ENCODE measurements at regions not wholly inside any gene's neighbourhood (a gene's known extent, or its start where the extent isn't known, plus 50 kb on each side); places are given as distances from the start of the nearest gene placed in this dataset.

DNA sequence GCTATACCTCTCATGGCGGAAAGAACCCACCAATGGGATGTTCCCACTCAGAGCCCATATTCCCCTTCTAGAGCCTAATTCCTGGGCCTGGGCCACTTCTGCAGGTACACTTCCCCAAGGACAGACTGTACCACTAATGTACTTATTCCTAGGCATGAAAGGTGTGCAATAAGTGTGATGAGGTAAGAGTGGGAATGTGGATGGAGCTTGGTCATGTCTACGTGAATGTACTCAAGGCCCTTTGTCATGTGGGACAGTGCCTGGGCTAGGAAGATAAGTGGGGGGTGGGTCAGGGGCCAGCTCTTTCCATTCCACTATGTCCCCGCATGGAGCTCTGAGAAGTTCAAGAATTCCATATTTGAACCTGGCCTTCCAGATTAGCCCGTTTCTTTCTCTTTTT is 63.4 kb upstream of the FUT8 start:
- intact Hi-C loops (cut with DNase I; ENCODE audit: low total_unique reads), result no loop called here
- no peak for TF ChIP-seq CTCF (IDR thresholded peaks at IDR 0.05)
- TF ChIP-seq POLR2A (IDR thresholded peaks at IDR 0.05), result no peak
- DNase-seq (ENCODE audit: low spot score in 2 of 2), result no peak
- H3K4me3 ChIP-seq (ENCODE audit: low read depth, poor library complexity, severe bottlenecking), result no peak overlapping the region
- 87 to 95% methylated on average over 4 of the region's 4 CpGs for WGBS, 2 donors

DNA sequence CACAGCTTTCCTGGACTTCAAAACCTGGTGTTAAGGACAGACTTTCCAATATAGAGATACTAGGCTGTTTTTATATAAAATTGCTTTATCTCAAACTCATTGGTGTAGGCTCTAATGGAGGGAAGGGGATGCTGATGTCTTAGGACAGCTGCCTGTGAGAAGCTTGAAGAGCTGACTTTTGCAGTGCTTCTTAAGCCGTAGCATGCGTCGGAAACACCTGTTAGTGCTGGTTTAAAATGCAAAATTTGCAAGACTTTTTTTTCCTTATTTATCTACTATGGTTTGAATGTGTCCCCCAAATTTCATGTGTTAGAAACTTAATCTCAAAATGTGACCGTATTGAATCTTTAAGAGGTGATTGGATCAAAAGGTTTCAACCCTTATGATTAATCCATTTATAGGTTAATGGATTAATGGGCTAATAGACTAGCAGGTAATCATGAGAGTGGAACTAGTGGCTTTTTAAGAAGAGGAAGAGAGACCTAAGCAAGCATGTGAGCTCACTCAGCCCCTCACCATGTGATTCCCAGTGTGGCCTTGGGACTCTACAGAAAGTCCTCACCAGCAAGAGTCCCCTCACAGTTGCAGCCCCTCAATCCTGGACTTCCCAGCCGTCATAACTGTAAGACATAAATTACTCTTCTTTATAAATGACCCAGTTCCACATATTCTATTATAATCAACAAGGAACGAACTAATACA is 60.9 kb upstream of the FUT8 start:
- WGBS, 2 donors, result 90 to 91% methylated on average over 6 of the region's 6 CpGs
- DNase-seq (ENCODE audit: low spot score in 2 of 2), result peak in 1 of 2 donors; percentile 34
- no peak for TF ChIP-seq POLR2A (IDR thresholded peaks at IDR 0.05)
- no peak for TF ChIP-seq CTCF (IDR thresholded peaks at IDR 0.05)
- H3K4me3 ChIP-seq (ENCODE audit: low read depth, poor library complexity, severe bottlenecking), result no peak overlapping the region
- intact Hi-C loops (cut with DNase I; ENCODE audit: low total_unique reads), result no loop called here

- no peak overlapping the region for H3K4me3 ChIP-seq (ENCODE audit: low read depth, poor library complexity, severe bottlenecking)
- intact Hi-C loops (cut with DNase I; ENCODE audit: low total_unique reads), result no loop called here
- DNase-seq (ENCODE audit: low spot score in 2 of 2), result peak in 1 of 2 donors; percentile 75
- TF ChIP-seq CTCF (IDR thresholded peaks at IDR 0.05) (no peak), POLR2A (IDR thresholded peaks at IDR 0.05) (no peak)
- 57 to 66% methylated on average over 2 of the region's 2 CpGs for WGBS, 2 donors
These were observed 59.5 kb upstream of the FUT8 start for GRCh38 chr14:65352964-65353530.

- 77 to 88% methylated on average over 3 of the region's 3 CpGs for WGBS, 2 donors
- H3K4me3 ChIP-seq (ENCODE audit: low read depth, poor library complexity, severe bottlenecking), result no peak overlapping the region
- peak in 1 of 2 donors; percentile 72 for DNase-seq (ENCODE audit: low spot score in 2 of 2)
- TF ChIP-seq POLR2A (IDR thresholded peaks at IDR 0.05) (no peak), CTCF (IDR thresholded peaks at IDR 0.05) (no peak)
- intact Hi-C loops (cut with DNase I; ENCODE audit: low total_unique reads), result no loop called here
These were observed 58.4 kb upstream of the FUT8 start for GRCh38 chr14:65354131-65354530.

- WGBS, 2 donors, result 58 to 61% methylated on average over 4 of the region's 4 CpGs
- H3K4me3 ChIP-seq (ENCODE audit: low read depth, poor library complexity, severe bottlenecking), result no peak overlapping the region
- peak in 1 of 2 donors; percentile 39 for DNase-seq (ENCODE audit: low spot score in 2 of 2)
- TF ChIP-seq CTCF (IDR thresholded peaks at IDR 0.05) (no peak), POLR2A (IDR thresholded peaks at IDR 0.05) (no peak)
- intact Hi-C loops (cut with DNase I; ENCODE audit: low total_unique reads), result no loop called here
These were observed 57.8 kb upstream of the FUT8 start for GRCh38 chr14:65354715-65355114.
